GM12874 (cell line): ENCODE measurements at regions not wholly inside any gene's neighbourhood (a gene's known extent, or its start where the extent isn't known, plus 50 kb on each side); places are given as distances from the start of the nearest gene placed in this dataset.

Source experiments
- CTCF ChIP-seq: IDR thresholded peaks from 2 replicates; pipeline ENCODE4 v1.5.1; 2011; ENCODE audit warnings: low read depth, mild to moderate bottlenecking, control low read depth, low read length, moderate library complexity; ENCODE audit not compliant: insufficient read depth

GRCh38 chr16:79982361-79982760, 381.8 kb upstream of the MAF start:
- no peak for TF ChIP-seq CTCF

DNA sequence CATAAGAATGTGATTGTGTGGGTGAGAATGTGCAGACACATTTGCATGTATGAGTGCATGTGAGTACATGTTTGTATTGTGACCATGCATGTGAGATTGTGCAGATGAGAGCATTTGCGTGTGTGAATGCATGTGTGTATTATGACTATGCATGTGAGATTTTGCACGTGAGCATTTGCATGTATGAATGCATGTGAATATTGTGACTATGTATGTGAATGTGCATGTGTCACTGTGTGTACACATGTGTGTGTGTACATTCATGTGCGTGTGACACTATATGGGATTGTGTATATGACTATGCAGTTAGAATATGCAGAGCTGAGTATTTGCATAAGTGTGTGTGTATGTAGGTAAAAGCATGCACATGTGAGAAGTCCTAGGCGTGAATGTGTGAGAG, 381.3 kb upstream of the MAF start:
- TF ChIP-seq CTCF = no peak

DNA sequence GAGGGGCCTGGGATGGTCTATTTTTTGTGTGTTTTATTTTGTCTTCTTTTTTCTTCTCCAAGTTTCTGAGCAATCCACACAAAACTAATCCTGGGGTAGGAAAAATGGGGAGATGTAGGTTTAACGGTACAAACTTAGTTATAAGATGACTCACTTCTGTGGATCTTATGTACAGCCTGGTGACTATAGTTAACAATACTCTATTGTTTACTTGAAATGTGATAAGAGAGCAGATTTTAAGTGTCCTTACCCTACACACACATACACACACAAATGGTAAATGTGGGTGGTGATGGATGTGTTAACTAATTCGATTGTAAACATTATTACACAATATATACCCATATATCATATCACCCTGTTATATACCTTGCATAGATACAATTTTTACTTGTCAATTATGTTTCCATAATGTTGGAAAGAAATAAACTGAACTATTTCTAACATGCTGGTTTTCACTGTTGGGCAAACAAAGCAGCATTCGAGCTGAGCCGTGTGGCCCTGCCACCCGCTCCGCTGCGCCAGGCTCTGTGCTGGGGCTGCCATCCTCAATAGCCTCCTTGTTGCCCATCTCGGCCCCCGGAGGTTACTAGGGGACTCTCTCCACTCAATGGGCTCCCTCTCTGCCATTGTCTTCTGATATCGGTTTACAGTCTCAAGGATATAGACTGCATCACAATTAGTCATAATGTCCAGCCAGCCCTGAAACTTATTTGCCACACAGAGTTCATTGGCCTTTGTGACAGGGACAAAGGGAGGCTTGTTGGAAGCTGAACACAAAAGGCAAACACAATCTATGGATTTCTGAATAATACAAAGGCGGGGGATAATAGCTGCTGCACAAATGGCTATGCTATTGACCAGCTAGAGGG, 380.3 kb upstream of the MAF start:
- no peak for TF ChIP-seq CTCF

GRCh38 chr16:79977940-79978836, 377.7 kb upstream of the MAF start:
- no peak for TF ChIP-seq CTCF

GRCh38 chr16:79973320-79973719, 372.8 kb upstream of the MAF start:
- TF ChIP-seq CTCF = no peak

GRCh38 chr16:79972053-79972704, 371.6 kb upstream of the MAF start:
- no peak for TF ChIP-seq CTCF

DNA sequence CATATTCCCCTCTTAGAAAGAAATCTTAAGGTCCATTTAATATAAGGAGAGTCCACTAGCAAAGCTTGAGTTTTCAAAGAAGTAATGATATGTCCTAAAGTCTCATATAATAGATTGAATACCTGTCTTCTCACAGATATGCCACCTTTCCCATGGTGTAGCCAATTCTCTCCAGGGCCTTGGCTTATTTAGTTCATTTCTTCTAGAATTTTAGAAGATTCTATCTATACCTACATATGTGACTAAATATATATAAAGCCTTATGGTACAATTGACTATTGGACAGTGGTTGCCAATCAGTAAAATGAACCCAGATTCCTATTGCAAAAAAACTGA, 370.7 kb upstream of the MAF start:
- no peak for TF ChIP-seq CTCF
